ENCODE measurements at regions not wholly inside any gene's neighbourhood (a gene's known extent, or its start where the extent isn't known, plus 50 kb on each side); places are given as distances from the start of the nearest gene placed in this dataset.

DNA sequence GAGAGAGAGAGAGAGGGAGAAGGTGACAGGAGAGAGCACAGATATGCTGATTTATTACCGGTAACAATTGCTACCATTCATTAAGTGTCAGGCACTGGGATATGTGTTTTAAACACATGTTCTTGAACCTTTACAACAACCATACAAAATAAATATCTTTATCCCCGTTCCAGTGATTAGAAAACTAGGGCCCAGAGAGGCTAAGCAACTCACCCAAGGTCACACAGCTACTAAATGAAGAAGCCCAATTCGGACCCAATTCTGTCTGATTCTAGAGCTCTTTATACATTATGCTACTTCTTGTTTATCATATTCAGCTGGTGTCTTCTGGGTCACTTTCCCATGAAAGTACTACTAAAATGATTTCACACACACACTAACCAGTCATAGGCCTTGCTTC lies 154.0 kb upstream of the RAG2 start:
- Histone ChIP-seq H3K9me3 (ENCODE audit: low read length) (no peaks in the 10 kb centered on the region), H3K27ac (ENCODE audit: low read length) (no peak overlapping the region), H3F3A (ENCODE audit: insufficient read depth, low read length, poor library complexity, severe bottlenecking) (no peaks in the 10 kb centered on the region), H2AFZ (ENCODE audit: low read depth, low read length) (no peak overlapping the region), H3K9me2 (ENCODE audit: insufficient read depth, low read length) (no peaks in the 10 kb centered on the region), H3K79me2 (replicated peaks; ENCODE audit: insufficient read depth, low read length) (no peaks in the 10 kb centered on the region), H3K9ac (ENCODE audit: low read length) (no peak overlapping the region), H3K4me2 (ENCODE audit: low read length) (no peak overlapping the region), H3K27me3 (ENCODE audit: insufficient read depth, low read depth, low read length) (no peaks in the 10 kb centered on the region), H3K4me3 (ENCODE audit: low read length) (no peak overlapping the region), H4K20me1 (ENCODE audit: insufficient read depth) (no peaks in the 10 kb centered on the region), H3K36me3 (ENCODE audit: insufficient read depth, low read length) (no peaks in the 10 kb centered on the region)
- TF ChIP-seq RAD21 (conservative IDR thresholded peaks at IDR 0.05) = no peak
- TF ChIP-seq, protein P1, sequence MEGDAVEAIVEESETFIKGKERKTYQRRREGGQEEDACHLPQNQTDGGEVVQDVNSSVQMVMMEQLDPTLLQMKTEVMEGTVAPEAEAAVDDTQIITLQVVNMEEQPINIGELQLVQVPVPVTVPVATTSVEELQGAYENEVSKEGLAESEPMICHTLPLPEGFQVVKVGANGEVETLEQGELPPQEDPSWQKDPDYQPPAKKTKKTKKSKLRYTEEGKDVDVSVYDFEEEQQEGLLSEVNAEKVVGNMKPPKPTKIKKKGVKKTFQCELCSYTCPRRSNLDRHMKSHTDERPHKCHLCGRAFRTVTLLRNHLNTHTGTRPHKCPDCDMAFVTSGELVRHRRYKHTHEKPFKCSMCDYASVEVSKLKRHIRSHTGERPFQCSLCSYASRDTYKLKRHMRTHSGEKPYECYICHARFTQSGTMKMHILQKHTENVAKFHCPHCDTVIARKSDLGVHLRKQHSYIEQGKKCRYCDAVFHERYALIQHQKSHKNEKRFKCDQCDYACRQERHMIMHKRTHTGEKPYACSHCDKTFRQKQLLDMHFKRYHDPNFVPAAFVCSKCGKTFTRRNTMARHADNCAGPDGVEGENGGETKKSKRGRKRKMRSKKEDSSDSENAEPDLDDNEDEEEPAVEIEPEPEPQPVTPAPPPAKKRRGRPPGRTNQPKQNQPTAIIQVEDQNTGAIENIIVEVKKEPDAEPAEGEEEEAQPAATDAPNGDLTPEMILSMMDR (IDR thresholded peaks at IDR 0.05; ENCODE audit: poor library complexity, severe bottlenecking) = no peak
- no peak for TF ChIP-seq EP300 (conservative IDR thresholded peaks at IDR 0.05; ENCODE audit: poor library complexity, severe bottlenecking)
- no peak for TF ChIP-seq TAF1 (IDR thresholded peaks at IDR 0.05; ENCODE audit: low read depth)
- TF ChIP-seq, protein P2, sequence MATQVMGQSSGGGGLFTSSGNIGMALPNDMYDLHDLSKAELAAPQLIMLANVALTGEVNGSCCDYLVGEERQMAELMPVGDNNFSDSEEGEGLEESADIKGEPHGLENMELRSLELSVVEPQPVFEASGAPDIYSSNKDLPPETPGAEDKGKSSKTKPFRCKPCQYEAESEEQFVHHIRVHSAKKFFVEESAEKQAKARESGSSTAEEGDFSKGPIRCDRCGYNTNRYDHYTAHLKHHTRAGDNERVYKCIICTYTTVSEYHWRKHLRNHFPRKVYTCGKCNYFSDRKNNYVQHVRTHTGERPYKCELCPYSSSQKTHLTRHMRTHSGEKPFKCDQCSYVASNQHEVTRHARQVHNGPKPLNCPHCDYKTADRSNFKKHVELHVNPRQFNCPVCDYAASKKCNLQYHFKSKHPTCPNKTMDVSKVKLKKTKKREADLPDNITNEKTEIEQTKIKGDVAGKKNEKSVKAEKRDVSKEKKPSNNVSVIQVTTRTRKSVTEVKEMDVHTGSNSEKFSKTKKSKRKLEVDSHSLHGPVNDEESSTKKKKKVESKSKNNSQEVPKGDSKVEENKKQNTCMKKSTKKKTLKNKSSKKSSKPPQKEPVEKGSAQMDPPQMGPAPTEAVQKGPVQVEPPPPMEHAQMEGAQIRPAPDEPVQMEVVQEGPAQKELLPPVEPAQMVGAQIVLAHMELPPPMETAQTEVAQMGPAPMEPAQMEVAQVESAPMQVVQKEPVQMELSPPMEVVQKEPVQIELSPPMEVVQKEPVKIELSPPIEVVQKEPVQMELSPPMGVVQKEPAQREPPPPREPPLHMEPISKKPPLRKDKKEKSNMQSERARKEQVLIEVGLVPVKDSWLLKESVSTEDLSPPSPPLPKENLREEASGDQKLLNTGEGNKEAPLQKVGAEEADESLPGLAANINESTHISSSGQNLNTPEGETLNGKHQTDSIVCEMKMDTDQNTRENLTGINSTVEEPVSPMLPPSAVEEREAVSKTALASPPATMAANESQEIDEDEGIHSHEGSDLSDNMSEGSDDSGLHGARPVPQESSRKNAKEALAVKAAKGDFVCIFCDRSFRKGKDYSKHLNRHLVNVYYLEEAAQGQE (IDR thresholded peaks at IDR 0.05; ENCODE audit: borderline replicate concordance) = no peak
- no peak for TF ChIP-seq POLR2AphosphoS5 (IDR thresholded peaks at IDR 0.05)
- TF ChIP-seq SMC3 (conservative IDR thresholded peaks at IDR 0.05; ENCODE audit: poor library complexity) = no peak
- TF ChIP-seq EZH2 (IDR thresholded peaks at IDR 0.05; ENCODE audit: borderline replicate concordance, insufficient read depth, low read length, poor library complexity, severe bottlenecking) = no peak
- TF ChIP-seq MXI1 (conservative IDR thresholded peaks at IDR 0.05; ENCODE audit: poor library complexity, severe bottlenecking) = no peak

DNA sequence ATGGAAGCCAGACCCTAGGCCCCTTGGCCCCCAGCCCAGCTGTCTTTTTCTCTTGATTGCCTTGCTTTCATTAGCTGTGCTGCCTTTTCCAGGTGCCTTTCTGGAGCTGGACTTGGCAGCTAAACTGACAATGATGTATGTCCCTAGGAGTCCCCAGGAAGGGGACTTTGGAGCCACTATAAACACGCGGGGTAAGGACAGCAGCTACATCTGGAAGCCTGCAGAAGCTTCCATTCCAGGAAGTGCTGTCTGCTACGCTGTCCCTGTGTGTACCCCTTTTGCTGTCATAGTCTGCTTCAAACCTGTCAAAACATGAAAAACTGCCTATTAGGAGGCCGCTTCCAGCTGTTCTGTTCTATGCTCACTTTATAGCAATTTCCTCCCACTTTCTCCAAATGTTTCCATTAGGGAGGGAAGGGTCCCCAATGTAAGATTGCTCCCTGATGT lies 153.3 kb upstream of the RAG2 start:
- Histone ChIP-seq H3K4me2 (ENCODE audit: low read length) (no peak overlapping the region), H3K36me3 (ENCODE audit: insufficient read depth, low read length) (no peaks in the 10 kb centered on the region), H2AFZ (ENCODE audit: low read depth, low read length) (no peak overlapping the region), H3K79me2 (replicated peaks; ENCODE audit: insufficient read depth, low read length) (no peaks in the 10 kb centered on the region), H3K9me2 (ENCODE audit: insufficient read depth, low read length) (no peaks in the 10 kb centered on the region), H3K9me3 (ENCODE audit: low read length) (no peaks in the 10 kb centered on the region), H3K9ac (ENCODE audit: low read length) (no peak overlapping the region), H3F3A (ENCODE audit: insufficient read depth, low read length, poor library complexity, severe bottlenecking) (no peaks in the 10 kb centered on the region), H3K27ac (ENCODE audit: low read length) (no peak overlapping the region), H3K4me3 (ENCODE audit: low read length) (no peak overlapping the region), H4K20me1 (ENCODE audit: insufficient read depth) (no peaks in the 10 kb centered on the region), H3K27me3 (ENCODE audit: insufficient read depth, low read depth, low read length) (no peaks in the 10 kb centered on the region)
- peak; percentile 22 for TF ChIP-seq TAF1 (IDR thresholded peaks at IDR 0.05; ENCODE audit: low read depth)
- peak; percentile 98 for TF ChIP-seq POLR2AphosphoS5 (IDR thresholded peaks at IDR 0.05)
- TF ChIP-seq, protein P1 (IDR thresholded peaks at IDR 0.05; ENCODE audit: poor library complexity, severe bottlenecking) = no peak
- peak; percentile 90 for TF ChIP-seq EP300 (conservative IDR thresholded peaks at IDR 0.05; ENCODE audit: poor library complexity, severe bottlenecking)
- TF ChIP-seq RAD21 (conservative IDR thresholded peaks at IDR 0.05) = peak; percentile 16
- TF ChIP-seq EZH2 (IDR thresholded peaks at IDR 0.05; ENCODE audit: borderline replicate concordance, insufficient read depth, low read length, poor library complexity, severe bottlenecking) = no peak
- TF ChIP-seq, protein P2 (IDR thresholded peaks at IDR 0.05; ENCODE audit: borderline replicate concordance) = peak; percentile 90
